ENCODE measurements at regions not wholly inside any gene's neighbourhood (a gene's known extent, or its start where the extent isn't known, plus 50 kb on each side); places are given as distances from the start of the nearest gene placed in this dataset.

DNA sequence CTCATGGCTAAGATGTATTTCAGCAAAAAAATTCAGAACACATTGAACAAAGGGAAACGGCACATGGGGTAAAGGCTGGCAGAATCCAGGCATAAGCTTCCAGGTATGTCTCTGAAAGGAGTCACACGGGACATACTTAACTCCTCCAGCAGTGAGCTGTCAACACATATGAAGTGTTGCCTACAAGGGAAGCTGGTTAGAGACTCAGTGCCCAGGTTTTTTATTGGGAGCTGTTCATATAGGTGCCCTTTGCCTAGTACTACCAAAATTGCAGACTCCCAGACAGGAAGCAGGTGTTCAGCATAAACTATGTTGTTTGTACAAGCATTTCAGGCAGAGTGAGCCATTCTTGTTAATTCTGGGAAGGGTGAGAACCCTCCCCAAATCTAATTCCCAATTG lies 77.4 kb upstream of the PUDP start:
- TF ChIP-seq, protein P1, sequence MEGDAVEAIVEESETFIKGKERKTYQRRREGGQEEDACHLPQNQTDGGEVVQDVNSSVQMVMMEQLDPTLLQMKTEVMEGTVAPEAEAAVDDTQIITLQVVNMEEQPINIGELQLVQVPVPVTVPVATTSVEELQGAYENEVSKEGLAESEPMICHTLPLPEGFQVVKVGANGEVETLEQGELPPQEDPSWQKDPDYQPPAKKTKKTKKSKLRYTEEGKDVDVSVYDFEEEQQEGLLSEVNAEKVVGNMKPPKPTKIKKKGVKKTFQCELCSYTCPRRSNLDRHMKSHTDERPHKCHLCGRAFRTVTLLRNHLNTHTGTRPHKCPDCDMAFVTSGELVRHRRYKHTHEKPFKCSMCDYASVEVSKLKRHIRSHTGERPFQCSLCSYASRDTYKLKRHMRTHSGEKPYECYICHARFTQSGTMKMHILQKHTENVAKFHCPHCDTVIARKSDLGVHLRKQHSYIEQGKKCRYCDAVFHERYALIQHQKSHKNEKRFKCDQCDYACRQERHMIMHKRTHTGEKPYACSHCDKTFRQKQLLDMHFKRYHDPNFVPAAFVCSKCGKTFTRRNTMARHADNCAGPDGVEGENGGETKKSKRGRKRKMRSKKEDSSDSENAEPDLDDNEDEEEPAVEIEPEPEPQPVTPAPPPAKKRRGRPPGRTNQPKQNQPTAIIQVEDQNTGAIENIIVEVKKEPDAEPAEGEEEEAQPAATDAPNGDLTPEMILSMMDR (IDR thresholded peaks at IDR 0.05), result no peak
- TF ChIP-seq POLR2A (IDR thresholded peaks at IDR 0.05), result no peak
